ENCODE measurements at regions not wholly inside any gene's neighbourhood (a gene's known extent, or its start where the extent isn't known, plus 50 kb on each side); places are given as distances from the start of the nearest gene placed in this dataset.

GRCh38 chr3:3686907-3687648 lies 112.2 kb upstream of the LRRN1 start:
- H3K27ac ChIP-seq = peak overlapping the region; percentile 94
- no peak for TF ChIP-seq CTCF (conservative IDR thresholded peaks at IDR 0.05)

GRCh38 chr3:3685721-3686120 lies 113.5 kb upstream of the LRRN1 start:
- no peak for TF ChIP-seq CTCF (conservative IDR thresholded peaks at IDR 0.05)
- peak overlapping the region; percentile 94 for H3K27ac ChIP-seq

- no peak overlapping the region for H3K27ac ChIP-seq
- no peak for TF ChIP-seq CTCF (conservative IDR thresholded peaks at IDR 0.05)
Measured at GRCh38 chr3:3683261-3683660, 116.0 kb upstream of the LRRN1 start.

GRCh38 chr3:3675801-3676200 lies 123.4 kb upstream of the LRRN1 start:
- TF ChIP-seq CTCF (conservative IDR thresholded peaks at IDR 0.05) = no peak
- no peak overlapping the region for H3K27ac ChIP-seq

- no peak overlapping the region for H3K27ac ChIP-seq
- TF ChIP-seq CTCF (conservative IDR thresholded peaks at IDR 0.05) = no peak
Measured at GRCh38 chr3:3675186-3675585, 124.0 kb upstream of the LRRN1 start.

- no peak overlapping the region for H3K27ac ChIP-seq
- TF ChIP-seq CTCF (conservative IDR thresholded peaks at IDR 0.05) = no peak
Measured at GRCh38 chr3:3666664-3667063, 132.6 kb upstream of the LRRN1 start.

GRCh38 chr3:3665961-3666640 lies 133.1 kb upstream of the LRRN1 start:
- no peak overlapping the region for H3K27ac ChIP-seq
- TF ChIP-seq CTCF (conservative IDR thresholded peaks at IDR 0.05) = no peak

All from VCaP (cell line).